Kidney (tissue), 13 donors: ENCODE measurements at regions not wholly inside any gene's neighbourhood (a gene's known extent, or its start where the extent isn't known, plus 50 kb on each side); places are given as distances from the start of the nearest gene placed in this dataset.

Experiments
- DNase-seq, 5 donors: peaks; one replicate each; pipeline ENCODE4 v3.0.0-alpha.2; 2013 to 2020
- FAIRE-seq: peaks from 2 replicates; lab custom pipeline; 2012; peaks lifted over from hg19 to GRCh38; lab: Jason Lieb, UNC
- H3K27ac ChIP-seq, 2 donors: one replicate each; pipeline ENCODE4 v1.7.0; 2013; ENCODE audit warnings: low read depth in 2 of 2, low read length in 2 of 2, inconsistent platforms in 1 of 2
- H3K27me3 ChIP-seq: one replicate; pipeline ENCODE4 v1.7.1; 2013; ENCODE audit warnings: low read length, inconsistent platforms; ENCODE audit not compliant: control insufficient read depth, insufficient read depth
- H3K36me3 ChIP-seq, 3 donors: one replicate each; pipeline versions ENCODE4 v1.7.0 to v1.7.1; 2013; ENCODE audit warnings: low read length in 3 of 3, control low read depth in 1 of 3, inconsistent platforms in 1 of 3; ENCODE audit not compliant: insufficient read depth in 3 of 3, control insufficient read depth in 2 of 3
- H3K4me1 ChIP-seq, 3 donors: one replicate each; pipeline versions ENCODE4 v1.7.0 to v1.7.1; 2013; ENCODE audit warnings: low read length in 3 of 3, inconsistent platforms in 1 of 3, low read depth in 1 of 3; ENCODE audit not compliant: control insufficient read depth in 2 of 3, insufficient read depth in 2 of 3
- H3K4me3 ChIP-seq, 3 donors: one replicate each; pipeline versions ENCODE4 v1.7.0 to v1.8.1; 2013; ENCODE audit warnings: low read length in 3 of 3, control low read depth in 1 of 3, inconsistent platforms in 1 of 3
- H3K9ac ChIP-seq, 3 donors: one replicate each; pipeline versions ENCODE4 v1.7.0 to v1.7.1; 2013; ENCODE audit warnings: low read length in 3 of 3, control low read depth in 1 of 3, inconsistent platforms in 1 of 3
- H3K9me3 ChIP-seq, 3 donors: one replicate each; pipeline versions ENCODE4 v1.7.0 to v1.7.1; 2013; ENCODE audit warnings: low read length in 3 of 3, control low read depth in 1 of 3, inconsistent platforms in 1 of 3; ENCODE audit not compliant: control insufficient read depth in 2 of 3, insufficient read depth in 1 of 3
- CTCF ChIP-seq: IDR thresholded peaks from 3 replicates; pipeline ENCODE4 v1.5.1; 2012; ENCODE audit warnings: mild to moderate bottlenecking, moderate library complexity, borderline replicate concordance; ENCODE audit not compliant: insufficient read depth; ENCODE audit errors: extremely low read depth
- intact Hi-C: fragments of 100-400 bp; cut with DNase I; formaldehyde crosslinking; loops from one replicate; pipeline ENCODE4 v1.11.1; 2022
- donor health status: control.
- donor health status: control.
- donor health status: control.
- donor health status: control.
- donor health status: control.
- donor health status: DM: yes; HTN: yes; CAD: no.
- donor health status: Normal renal cell carcinoma (clear cell type).

DNA sequence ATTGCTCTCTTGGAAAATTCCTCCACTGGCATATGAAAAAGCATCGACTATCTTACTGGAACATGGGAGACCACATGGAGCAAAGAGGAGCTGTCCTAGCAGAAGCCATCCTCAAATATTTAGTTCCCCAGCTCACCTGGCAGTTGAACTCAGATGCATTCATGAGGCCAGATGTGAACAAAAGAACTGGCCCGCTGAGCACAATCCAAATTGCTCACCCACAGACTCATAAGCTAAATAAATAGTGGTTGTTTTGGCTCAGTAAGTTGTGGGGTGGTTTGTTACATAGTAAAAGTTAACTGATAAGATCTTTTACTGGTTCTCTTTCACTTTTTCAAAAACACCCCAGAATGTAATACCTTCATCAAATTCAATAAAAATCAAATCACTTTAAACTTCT is 108.6 kb upstream of the CWC22 start:
- intact Hi-C loops: no loop called here
- no peaks in the 10 kb centered on the region for H3K36me3 ChIP-seq
- no peak for TF ChIP-seq CTCF

DNA sequence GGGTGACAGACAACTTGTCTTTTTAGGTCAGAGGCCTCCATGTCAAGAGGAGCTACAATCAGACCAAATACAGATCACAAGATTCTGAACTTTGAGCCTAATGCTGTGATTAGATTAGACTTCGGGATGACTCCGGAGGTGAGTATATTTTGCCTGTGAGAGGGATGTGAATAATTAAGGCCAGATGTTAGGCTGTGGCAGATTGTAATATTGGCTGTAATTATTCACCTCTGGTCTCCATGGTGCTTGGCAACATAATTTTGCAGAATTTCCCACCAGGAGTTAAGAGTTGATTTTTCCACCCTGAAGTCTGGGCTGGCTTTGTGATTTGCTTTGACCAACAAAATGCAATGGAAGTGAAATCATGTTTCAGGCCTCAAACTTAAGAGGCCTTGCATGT is 108.2 kb upstream of the CWC22 start:
- no peak overlapping the region for H3K4me3 ChIP-seq
- H3K9ac ChIP-seq: no peak overlapping the region
- H3K36me3 ChIP-seq: no peaks in the 10 kb centered on the region
- intact Hi-C loops: no loop called here
- no peak overlapping the region for H3K27ac ChIP-seq
- no peak for FAIRE-seq
- no peaks in the 10 kb centered on the region for H3K9me3 ChIP-seq
- H3K4me1 ChIP-seq: no peaks in the 10 kb centered on the region
- DNase-seq: no peak
- no peak for TF ChIP-seq CTCF
- H3K27me3 ChIP-seq: no peaks in the 10 kb centered on the region

More for the DNA sequence above, 108.6 kb upstream of the CWC22 start:
- no peaks in the 10 kb centered on the region for H3K9me3 ChIP-seq
- no peak overlapping the region for H3K9ac ChIP-seq
- H3K4me1 ChIP-seq: no peaks in the 10 kb centered on the region
- DNase-seq (no peak), FAIRE-seq (no peak)
- no peak overlapping the region for H3K27ac ChIP-seq
- no peaks in the 10 kb centered on the region for H3K27me3 ChIP-seq
- H3K4me3 ChIP-seq: no peak overlapping the region

- Histone ChIP-seq H3K9me3 (no peaks in the 10 kb centered on the region), H3K9ac (no peak overlapping the region), H3K4me1 (no peaks in the 10 kb centered on the region), H3K4me3 (no peak overlapping the region), H3K27me3 (no peaks in the 10 kb centered on the region), H3K27ac (no peak overlapping the region), H3K36me3 (no peaks in the 10 kb centered on the region)
- no peak for DNase-seq
- TF ChIP-seq CTCF: no peak
- FAIRE-seq: no peak
- intact Hi-C loops: no loop called here
Measured at GRCh38 chr2:180111901-180112300, 104.8 kb upstream of the CWC22 start.

GRCh38 chr2:180110469-180110868 is 103.4 kb upstream of the CWC22 start:
- no peak for FAIRE-seq
- intact Hi-C loops: no loop called here

More at GRCh38 chr2:180110469-180110868, 103.4 kb upstream of the CWC22 start:
- TF ChIP-seq CTCF: no peak
- H3K9me3 ChIP-seq: no peaks in the 10 kb centered on the region
- no peak overlapping the region for H3K4me3 ChIP-seq
- H3K27ac ChIP-seq: no peak overlapping the region
- H3K36me3 ChIP-seq: no peaks in the 10 kb centered on the region
- no peaks in the 10 kb centered on the region for H3K27me3 ChIP-seq
- H3K9ac ChIP-seq: no peak overlapping the region
- no peak for DNase-seq
- no peaks in the 10 kb centered on the region for H3K4me1 ChIP-seq
